H1 (cell line): ENCODE measurements at regions not wholly inside any gene's neighbourhood (a gene's known extent, or its start where the extent isn't known, plus 50 kb on each side); places are given as distances from the start of the nearest gene placed in this dataset.

Experiments used
- CTCF ChIA-PET: fragments of 300-600 bp; sonication (Branson Sonifier 250); formaldehyde crosslinking; loops from one replicate; lab custom pipeline; 2021; ENCODE audit not compliant: partially characterized antibody; lab: Charles Lee
- POLR2A ChIA-PET: fragments of 300-600 bp; sonication (Branson Sonifier 250); formaldehyde crosslinking; loops from one replicate; lab custom pipeline; 2021; ENCODE audit warnings: inconsistent platforms; ENCODE audit not compliant: partially characterized antibody; lab: Charles Lee
- DNase-seq, 2 experiments: peaks; one replicate each; pipeline versions ENCODE4 v3.0.0 to v3.0.0-alpha.2; 2010 to 2022; ENCODE audit warnings: low spot score in 2 of 2, low read depth in 1 of 2, mixed read lengths in 1 of 2
- FAIRE-seq: peaks from 2 replicates; lab custom pipeline; 2011; peaks lifted over from hg19 to GRCh38; lab: Jason Lieb, UNC
- H2AFZ ChIP-seq: 2 replicates; pipeline ENCODE4 v1.8.1; 2012; ENCODE audit warnings: low read length, inconsistent platforms
- H2AK5ac ChIP-seq: 2 replicates; pipeline ENCODE4 v1.6.1; 2013; ENCODE audit warnings: low read depth, low read length
- H2BK120ac ChIP-seq: replicated peaks from 2 replicates; pipeline ENCODE3; 2013; ENCODE audit warnings: low read depth, low read length, inconsistent platforms
- H2BK12ac ChIP-seq: 2 replicates; pipeline ENCODE4 v1.6.1; 2013; ENCODE audit warnings: low read depth, low read length
- H2BK15ac ChIP-seq: 2 replicates; pipeline ENCODE4 v1.6.1; 2013; ENCODE audit warnings: low read length
- H2BK20ac ChIP-seq: 2 replicates; pipeline ENCODE4 v1.6.1; 2013; ENCODE audit warnings: low read length
- H2BK5ac ChIP-seq: 2 replicates; pipeline ENCODE4 v1.6.1; 2013; ENCODE audit warnings: low read depth, low read length
- H3K14ac ChIP-seq: 2 replicates; pipeline ENCODE4 v1.6.1; 2013; ENCODE audit warnings: inconsistent platforms; ENCODE audit not compliant: insufficient read length
- H3K18ac ChIP-seq: 2 replicates; pipeline ENCODE4 v1.6.1; 2013; ENCODE audit warnings: low read length; ENCODE audit errors: extremely low read depth
- H3K23ac ChIP-seq: 2 replicates; pipeline ENCODE4 v1.6.1; 2013; ENCODE audit warnings: inconsistent platforms; ENCODE audit not compliant: insufficient read length
- H3K23me2 ChIP-seq: 2 replicates; pipeline ENCODE4 v1.6.1; 2013; ENCODE audit warnings: low read depth, low read length
- H3K27ac ChIP-seq: 2 replicates; pipeline ENCODE4 v1.6.1; 2011; ENCODE audit warnings: low read depth, low read length, inconsistent platforms
- H3K27me3 ChIP-seq, 4 experiments: replicated peaks in 1 of 4; 1 replicate in 1 of 4; 2 replicates in 3 of 4; pipeline versions ENCODE4 v1.6.1 to v1.8.1; 2011 to 2013; ENCODE audit warnings: low read length in 3 of 4, mild to moderate bottlenecking in 3 of 4, inconsistent platforms in 2 of 4, mixed read lengths in 2 of 4, moderate library complexity in 1 of 4; ENCODE audit not compliant: control insufficient read depth in 3 of 4, insufficient read depth in 3 of 4; ENCODE audit errors: extremely low read depth in 1 of 4
- H3K36me3 ChIP-seq, 4 experiments: 2 replicates each; pipeline versions ENCODE4 v1.6.1 to v1.8.1; 2011 to 2013; ENCODE audit warnings: mild to moderate bottlenecking in 4 of 4, low read length in 3 of 4, moderate library complexity in 2 of 4, control low read depth in 1 of 4, inconsistent platforms in 1 of 4; ENCODE audit not compliant: insufficient read depth in 4 of 4, control insufficient read depth in 2 of 4
- H3K4ac ChIP-seq: replicated peaks from 2 replicates; pipeline ENCODE3; 2013; ENCODE audit warnings: low read length, low read depth, mixed read lengths, inconsistent platforms; ENCODE audit not compliant: insufficient read length
- H3K4me1 ChIP-seq, 4 experiments: replicated peaks in 1 of 4; 1 replicate in 1 of 4; 2 replicates in 3 of 4; pipeline versions ENCODE4 v1.6.1 to v1.8.1; 2011 to 2013; ENCODE audit warnings: low read length in 3 of 4, inconsistent platforms in 2 of 4, mixed read lengths in 1 of 4; ENCODE audit not compliant: insufficient read depth in 4 of 4, control insufficient read depth in 3 of 4
- H3K4me2 ChIP-seq, 2 experiments: 2 replicates each; pipeline versions ENCODE4 v1.6.1 to v1.8.1; 2011 to 2013; ENCODE audit warnings: low read depth in 2 of 2, low read length in 2 of 2, control low read depth in 1 of 2, inconsistent platforms in 1 of 2, mild to moderate bottlenecking in 1 of 2; ENCODE audit not compliant: insufficient read depth in 1 of 2
- H3K4me3 ChIP-seq, 4 experiments: fragments of 200-600, 300-600 bp in 1 of 4; sonication (generic), shearing (Covaris generic), sonication (Bioruptor Twin) in 1 of 4; 2 replicates each; pipeline versions ENCODE4 v1.5.1 to v1.8.1; 2011 to 2016; ENCODE audit warnings: low read length in 4 of 4, low read depth in 3 of 4, control low read depth in 2 of 4, inconsistent platforms in 2 of 4, mild to moderate bottlenecking in 2 of 4, mixed read lengths in 1 of 4, moderate library complexity in 1 of 4; ENCODE audit not compliant: insufficient read depth in 2 of 4; ENCODE audit errors: extremely low read depth in 1 of 4
- H3K56ac ChIP-seq: replicated peaks from 2 replicates; pipeline ENCODE3; 2013; ENCODE audit warnings: low read depth, mild to moderate bottlenecking, mixed read lengths, low read length, inconsistent platforms; ENCODE audit not compliant: insufficient read length
- H3K79me1 ChIP-seq: 2 replicates; pipeline ENCODE4 v1.6.1; 2013; ENCODE audit warnings: low read depth, low read length, control low read depth
- H3K79me2 ChIP-seq, 2 experiments: 2 replicates each; pipeline versions ENCODE4 v1.6.1 to v1.8.1; 2012 to 2013; ENCODE audit warnings: low read length in 2 of 2, mild to moderate bottlenecking in 2 of 2, inconsistent platforms in 1 of 2; ENCODE audit not compliant: insufficient read depth in 2 of 2, control insufficient read depth in 1 of 2
- H3K9ac ChIP-seq, 4 experiments: replicated peaks in 1 of 4; 1 replicate in 1 of 4; 2 replicates in 3 of 4; pipeline versions ENCODE4 v1.6.1 to v1.8.1; 2011 to 2013; ENCODE audit warnings: low read depth in 3 of 4, low read length in 3 of 4, control low read depth in 2 of 4, mild to moderate bottlenecking in 2 of 4, moderate library complexity in 2 of 4, inconsistent platforms in 1 of 4; ENCODE audit errors: extremely low read depth in 1 of 4
- H3K9me3 ChIP-seq, 2 experiments: 2 replicates each; pipeline versions ENCODE4 v1.6.1 to v1.8.1; 2012 to 2013; ENCODE audit warnings: mild to moderate bottlenecking in 2 of 2, moderate library complexity in 2 of 2, control low read depth in 1 of 2, inconsistent platforms in 1 of 2, low read depth in 1 of 2, low read length in 1 of 2, mixed read lengths in 1 of 2; ENCODE audit not compliant: insufficient read depth in 2 of 2
- H4K20me1 ChIP-seq, 2 experiments: replicated peaks in 1 of 2; 2 replicates each; pipeline versions ENCODE3 to v1.8.1; 2011 to 2013; ENCODE audit warnings: inconsistent platforms in 2 of 2, low read length in 2 of 2, mild to moderate bottlenecking in 1 of 2; ENCODE audit not compliant: insufficient read depth in 2 of 2, control insufficient read depth in 1 of 2
- H4K5ac ChIP-seq: 2 replicates; pipeline ENCODE4 v1.6.1; 2013; ENCODE audit warnings: low read length, low read depth, mixed read lengths, inconsistent platforms; ENCODE audit not compliant: insufficient read length
- H4K8ac ChIP-seq: 2 replicates; pipeline ENCODE4 v1.8.0; 2013; ENCODE audit warnings: mild to moderate bottlenecking, moderate library complexity, low read length, inconsistent platforms; ENCODE audit not compliant: insufficient read depth; ENCODE audit errors: extremely low read depth
- H4K91ac ChIP-seq: replicated peaks from 2 replicates; pipeline ENCODE3; 2013; ENCODE audit warnings: low read length, mixed read lengths, inconsistent platforms; ENCODE audit not compliant: insufficient read length
- POLR2AphosphoS5 ChIP-seq: IDR thresholded peaks from 2 replicates; pipeline ENCODE4 v1.6.1; 2011; ENCODE audit warnings: low read depth, low read length
- WGBS, 2 experiments: shearing (Covaris generic) in 1 of 2; methylation state at CpG; one replicate each; pipeline versions ENCODE4 v1.1.6 to v1.1.7; 2013 to 2015; ENCODE audit warnings: low lambda C conversion rate in 2 of 2, mixed read lengths in 2 of 2, inconsistent platforms in 1 of 2, low coverage in 1 of 2, missing lambda C conversion rate in 1 of 2; ENCODE audit not compliant: insufficient replicate concordance in 2 of 2, insufficient coverage in 1 of 2, insufficient read length in 1 of 2; ENCODE audit errors: extremely low coverage in 1 of 2, missing lambda C conversion rate in 1 of 2; 5-methylcytosine and 5-hydroxymethylcytosine counted together

DNA sequence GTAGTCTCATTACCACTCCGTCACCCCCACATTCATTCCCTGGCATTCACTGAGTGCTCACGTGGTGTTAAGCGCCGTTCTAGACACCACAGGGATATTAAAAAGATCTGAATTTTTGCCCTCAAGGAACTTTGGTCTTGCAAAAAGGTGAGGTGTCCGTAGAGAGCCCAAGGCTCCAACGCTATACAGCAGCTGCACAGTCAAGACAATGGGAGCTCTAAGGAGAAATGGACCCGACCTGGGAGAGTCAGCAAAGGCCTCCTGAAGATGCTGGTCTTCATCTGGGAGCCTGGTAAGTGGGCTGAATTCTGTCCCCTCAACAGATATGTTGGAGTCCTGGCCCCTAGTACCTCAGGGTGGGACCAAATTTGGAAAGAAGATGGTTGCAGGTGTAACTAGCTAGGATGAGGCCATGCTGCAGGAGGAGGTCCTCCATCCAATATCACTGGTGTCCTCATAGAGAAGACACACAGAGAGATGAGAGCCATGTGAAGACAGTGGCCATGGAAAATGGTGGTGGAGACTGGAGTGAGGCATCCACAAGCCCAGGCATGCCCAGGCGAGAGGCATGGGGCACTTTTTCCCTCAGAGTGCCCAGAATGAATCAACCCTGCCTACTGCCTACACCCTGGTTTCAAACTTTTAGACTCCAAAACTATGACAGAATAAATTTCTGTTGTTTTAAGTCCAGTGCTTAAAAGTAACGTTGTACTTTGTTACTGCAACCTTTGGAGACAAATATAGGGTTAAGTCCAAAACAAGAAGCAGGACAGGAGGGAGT, 247.3 kb downstream of the TTC32 start:
- Histone ChIP-seq H3K79me2 (no peaks in the 10 kb centered on the region), H3K14ac (no peak overlapping the region), H3K9me3 (no peaks in the 10 kb centered on the region), H3K23me2 (peaks cover 1% of the 10 kb centered on the region; the same call in 1 of the 2 replicates), H3K4ac (no peak overlapping the region), H3K9ac (no peak overlapping the region), H2AFZ (no peak overlapping the region), H2BK120ac (no peak overlapping the region), H2AK5ac (no peak overlapping the region), H4K8ac (no peak overlapping the region), H3K4me3 (no peak overlapping the region), H2BK12ac (no peak overlapping the region), H3K18ac (no peak overlapping the region), H3K23ac (no peak overlapping the region), H3K36me3 (no peaks in the 10 kb centered on the region), H4K20me1 (no peaks in the 10 kb centered on the region), H3K27ac (no peak overlapping the region), H3K27me3 (no peaks in the 10 kb centered on the region), H4K5ac (no peak overlapping the region), H2BK5ac (no peak overlapping the region), H2BK20ac (no peak overlapping the region), H3K56ac (no peak overlapping the region), H3K79me1 (no peaks in the 10 kb centered on the region), H3K4me1 (peaks cover 0 to 3% (median 0%) of the 10 kb centered on the region in 4 experiments; a peak in 1 of 7 replicates), H4K91ac (no peak overlapping the region), H3K4me2 (no peak overlapping the region), H2BK15ac (no peak overlapping the region)
- DNase-seq (no peak), FAIRE-seq (no peak)
- CTCF ChIA-PET: interaction anchor here (0.9 to 1.7 kb wide), 2 partner anchors 32 to 285 kb away, joined by 3 to 4 read pairs; no protein-coding TSS in a partner anchor
- no peak for TF ChIP-seq POLR2AphosphoS5
- POLR2A ChIA-PET: no interaction called here
- WGBS, 2 experiments: 96% methylated on average over 9 of the region's 9 CpGs; no CpG with 5 or more reads in 1 of the 2 experiments
